Naive thymus-derived CD4-positive, alpha-beta T cell (primary cell): ENCODE measurements at regions not wholly inside any gene's neighbourhood (a gene's known extent, or its start where the extent isn't known, plus 50 kb on each side); places are given as distances from the start of the nearest gene placed in this dataset.

Experiments used
- ATAC-seq: fragments of 150-1000 bp; cut with Tn5 transposase; 2 replicates; pipeline ENCODE4 v1.10.0; 2021; ENCODE audit warnings: mild to moderate bottlenecking, moderate library complexity
- CTCF ChIA-PET: fragments of 350-600 bp; sonication (Branson Sonifier 250); formaldehyde crosslinking; loops from one replicate; lab custom pipeline; 2021; ENCODE audit warnings: antibody characterized with exemption; lab: Charles Lee
- POLR2A ChIA-PET: fragments of 350-600 bp; sonication (Branson Sonifier 250); formaldehyde crosslinking; loops from one replicate; lab custom pipeline; 2021; ENCODE audit warnings: antibody characterized with exemption, inconsistent platforms; lab: Charles Lee
- DNase-seq, 9 donors: peaks; one replicate each; pipeline versions ENCODE4 v3.0.0 to v3.0.0-alpha.2; 2020 to 2022; ENCODE audit warnings: mixed read lengths in 1 of 9
- H3K27ac ChIP-seq: one replicate; pipeline ENCODE4 v1.7.0; 2013; ENCODE audit warnings: mild to moderate bottlenecking, low read depth, low read length, moderate library complexity
- H3K27me3 ChIP-seq, 2 donors: one replicate each; pipeline ENCODE4 v1.7.0; 2013; ENCODE audit warnings: low read length in 2 of 2, mild to moderate bottlenecking in 2 of 2, moderate library complexity in 2 of 2; ENCODE audit not compliant: control insufficient read depth in 2 of 2, insufficient read depth in 2 of 2
- H3K36me3 ChIP-seq, 3 experiments: 1 replicate in 2 of 3; 2 replicates in 1 of 3; pipeline ENCODE4 v1.7.0; 2013; ENCODE audit warnings: low read length in 3 of 3, mild to moderate bottlenecking in 3 of 3, moderate library complexity in 1 of 3; ENCODE audit not compliant: insufficient read depth in 3 of 3, control insufficient read depth in 2 of 3
- H3K4me1 ChIP-seq, 2 donors: one replicate each; pipeline ENCODE4 v1.7.0; 2013; ENCODE audit warnings: low read length in 2 of 2, mild to moderate bottlenecking in 2 of 2, moderate library complexity in 1 of 2; ENCODE audit not compliant: control insufficient read depth in 2 of 2, insufficient read depth in 2 of 2
- H3K4me3 ChIP-seq: 2 replicates; pipeline ENCODE4 v1.7.0; 2013; ENCODE audit warnings: mild to moderate bottlenecking, low read length
- H3K9me3 ChIP-seq, 3 experiments: 1 replicate in 2 of 3; 2 replicates in 1 of 3; pipeline ENCODE4 v1.7.0; 2013; ENCODE audit warnings: low read length in 3 of 3; ENCODE audit not compliant: control insufficient read depth in 2 of 3
- H3K27ac Mint-ChIP-seq, 9 donors: one replicate each; pipeline ENCODE4 v1.8.0; 2020 to 2022; ENCODE audit warnings: mixed read lengths in 9 of 9, mild to moderate bottlenecking in 8 of 9, moderate library complexity in 5 of 9, inconsistent platforms in 2 of 9
- H3K27me3 Mint-ChIP-seq, 5 donors: one replicate each; pipeline ENCODE4 v1.8.0; 2021 to 2022; ENCODE audit warnings: mixed read lengths in 5 of 5, mild to moderate bottlenecking in 1 of 5
- H3K36me3 Mint-ChIP-seq, 5 donors: one replicate each; pipeline ENCODE4 v1.8.0; 2020 to 2022; ENCODE audit warnings: mixed read lengths in 5 of 5, mild to moderate bottlenecking in 3 of 5, inconsistent platforms in 1 of 5
- H3K4me1 Mint-ChIP-seq, 7 donors: one replicate each; pipeline ENCODE4 v1.8.0; 2020 to 2022; ENCODE audit warnings: mixed read lengths in 7 of 7, mild to moderate bottlenecking in 3 of 7, inconsistent platforms in 1 of 7
- H3K4me3 Mint-ChIP-seq, 10 donors: one replicate each; pipeline ENCODE4 v1.8.0; 2020 to 2022; ENCODE audit warnings: mild to moderate bottlenecking in 10 of 10, mixed read lengths in 10 of 10, moderate library complexity in 6 of 10, inconsistent platforms in 2 of 10
- H3K9me3 Mint-ChIP-seq, 11 donors: one replicate each; pipeline ENCODE4 v1.8.0; 2020 to 2022; ENCODE audit warnings: mixed read lengths in 11 of 11, mild to moderate bottlenecking in 4 of 11, inconsistent platforms in 1 of 11, moderate library complexity in 1 of 11
- intact Hi-C, 2 donors: fragments of 100-400 bp; cut with micrococcal nuclease; formaldehyde crosslinking; loops; one replicate each; pipeline ENCODE4 v1.15.1; 2023

DNA sequence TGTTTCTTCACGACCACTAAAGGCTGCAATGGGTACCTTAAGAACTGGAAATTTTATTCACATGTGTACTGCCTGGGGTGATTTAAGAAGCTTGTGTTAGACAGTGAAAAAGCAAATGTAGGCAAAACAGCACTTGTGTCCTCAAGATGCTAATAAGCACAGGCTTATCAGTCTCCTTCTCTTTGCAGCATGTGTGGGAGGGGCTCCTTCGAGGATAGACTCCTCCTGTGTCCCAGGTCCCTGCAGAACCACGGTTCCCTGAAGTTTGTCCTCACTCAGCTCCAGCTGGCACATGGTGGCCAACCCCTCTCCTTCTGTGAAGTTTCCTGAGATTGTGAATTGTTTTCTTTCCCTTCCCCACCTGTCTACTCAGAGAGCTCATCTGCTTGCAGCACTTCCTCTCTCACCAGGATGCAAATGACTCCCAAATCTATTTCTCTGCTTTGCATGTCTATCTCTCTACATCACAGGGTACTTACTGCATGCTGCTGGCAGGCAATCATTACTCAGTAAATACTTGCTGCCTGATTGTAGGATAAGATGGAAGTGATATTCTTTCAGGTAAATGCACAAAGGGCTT is 589.6 kb upstream of the KLHL29 start:
- H3K27ac ChIP-seq = no peak overlapping the region
- ChIA-PET POLR2A (no interaction called here), CTCF (no interaction called here)
- intact Hi-C loops = no loop called here
- H3K27ac Mint-ChIP-seq = no peak overlapping the region
- no peak overlapping the region for H3K4me3 ChIP-seq
- H3K4me1 Mint-ChIP-seq = no peaks in the 10 kb centered on the region
- no peaks in the 10 kb centered on the region for H3K9me3 ChIP-seq
- H3K27me3 ChIP-seq = no peaks in the 10 kb centered on the region
- H3K27me3 Mint-ChIP-seq = peaks cover 0 to 3% (median 0%) of the 10 kb centered on the region in 5 donors
- no peaks in the 10 kb centered on the region for H3K36me3 Mint-ChIP-seq
- ATAC-seq (no peak), DNase-seq (no peak)
- no peaks in the 10 kb centered on the region for H3K4me1 ChIP-seq
- H3K36me3 ChIP-seq = no peaks in the 10 kb centered on the region
- H3K9me3 Mint-ChIP-seq = peaks cover 0 to 3% (median 0%) of the 10 kb centered on the region in 11 donors
- no peak overlapping the region for H3K4me3 Mint-ChIP-seq

DNA sequence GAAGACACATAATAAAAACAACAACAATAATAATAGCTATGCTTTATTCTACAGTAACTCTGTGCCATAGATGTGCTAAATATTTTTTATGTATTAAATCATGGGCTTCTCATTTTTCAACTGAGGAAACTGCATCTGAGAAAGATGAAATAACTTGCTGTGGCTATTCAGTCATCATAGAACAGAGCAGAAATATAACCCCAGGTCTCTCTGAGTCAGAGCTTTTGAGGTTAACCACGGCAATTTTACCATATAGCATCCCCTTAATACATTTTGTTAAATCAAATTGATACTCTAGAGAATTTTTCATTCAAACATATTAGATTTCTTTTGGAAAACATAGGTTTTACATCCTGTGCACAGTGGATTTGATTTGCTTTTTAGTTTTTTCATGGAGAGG is 586.6 kb upstream of the KLHL29 start:
- Mint-ChIP-seq H3K36me3 (no peaks in the 10 kb centered on the region), H3K4me3 (no peak overlapping the region), H3K27ac (no peak overlapping the region), H3K9me3 (peaks cover 0 to 12% (median 3%) of the 10 kb centered on the region in 11 donors), H3K27me3 (peaks cover 0 to 6% (median 3%) of the 10 kb centered on the region in 5 donors), H3K4me1 (no peaks in the 10 kb centered on the region)
- no peaks in the 10 kb centered on the region for H3K27me3 ChIP-seq
- intact Hi-C loops = no loop called here
- H3K27ac ChIP-seq = no peak overlapping the region
- H3K4me1 ChIP-seq = no peaks in the 10 kb centered on the region
- no peaks in the 10 kb centered on the region for H3K36me3 ChIP-seq
- ChIA-PET POLR2A (no interaction called here), CTCF (no interaction called here)
- DNase-seq (no peak), ATAC-seq (no peak)
- no peak overlapping the region for H3K4me3 ChIP-seq
- H3K9me3 ChIP-seq = no peaks in the 10 kb centered on the region

DNA sequence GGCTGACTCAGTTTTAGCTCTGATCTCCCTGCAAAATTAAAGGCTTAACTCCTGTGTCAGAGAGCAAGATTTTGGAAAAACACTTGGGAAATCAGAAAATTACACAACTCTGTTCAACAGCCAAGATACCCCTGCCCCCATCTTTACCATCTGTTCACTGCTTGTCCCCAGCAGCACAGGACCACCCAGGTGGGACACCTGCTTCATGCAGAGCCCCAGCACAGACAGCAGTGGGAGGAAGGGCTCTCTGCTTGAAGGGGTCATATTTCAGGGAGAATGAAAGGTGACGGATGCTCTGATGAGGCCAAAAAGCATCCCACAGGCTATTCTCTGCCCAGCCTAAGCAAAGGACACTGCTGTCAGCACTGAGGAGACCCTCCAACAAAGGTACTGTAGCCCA is 584.6 kb upstream of the KLHL29 start:
- ATAC-seq = no peak

DNA sequence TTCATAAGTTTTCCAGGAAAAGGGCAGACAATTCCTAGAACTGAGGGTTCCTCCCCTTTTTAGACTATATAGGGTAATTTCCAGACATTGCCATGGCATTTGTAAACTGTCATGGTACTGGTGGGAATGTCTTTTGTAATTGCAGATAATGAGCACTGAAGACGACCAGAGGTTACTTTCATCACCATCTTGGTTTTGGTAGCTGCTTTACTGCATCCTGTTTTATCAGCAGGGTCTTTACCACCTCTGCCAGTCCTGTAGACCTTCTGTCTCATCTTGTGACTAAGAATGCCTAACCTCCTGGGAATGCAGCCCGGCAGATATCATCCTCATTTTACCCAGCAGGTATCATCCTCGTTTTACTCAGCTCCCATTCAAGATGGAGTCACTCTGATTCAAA is 583.9 kb upstream of the KLHL29 start:
- Histone ChIP-seq H3K36me3 (no peaks in the 10 kb centered on the region), H3K9me3 (no peaks in the 10 kb centered on the region), H3K27me3 (no peaks in the 10 kb centered on the region), H3K4me1 (no peaks in the 10 kb centered on the region), H3K4me3 (no peak overlapping the region), H3K27ac (no peak overlapping the region)
- H3K27ac Mint-ChIP-seq = no peak overlapping the region
- peaks cover 0 to 8% (median 0%) of the 10 kb centered on the region in 5 donors for H3K36me3 Mint-ChIP-seq
- POLR2A ChIA-PET = no interaction called here
- H3K9me3 Mint-ChIP-seq = peaks cover 0 to 32% (median 10%) of the 10 kb centered on the region in 11 donors
- ATAC-seq (no peak), DNase-seq (no peak)
- H3K4me1 Mint-ChIP-seq = no peaks in the 10 kb centered on the region
- H3K27me3 Mint-ChIP-seq = peaks cover 0 to 6% (median 0%) of the 10 kb centered on the region in 5 donors
- intact Hi-C loops = no loop called here
- H3K4me3 Mint-ChIP-seq = no peak overlapping the region
- CTCF ChIA-PET = no interaction called here

More for the DNA sequence above, 584.6 kb upstream of the KLHL29 start:
- H3K27me3 ChIP-seq = no peaks in the 10 kb centered on the region
- Mint-ChIP-seq H3K27me3 (peaks cover 0 to 6% (median 0%) of the 10 kb centered on the region in 5 donors), H3K36me3 (peaks cover 0 to 8% (median 0%) of the 10 kb centered on the region in 5 donors), H3K4me3 (no peak overlapping the region), H3K4me1 (no peaks in the 10 kb centered on the region), H3K9me3 (peaks cover 0 to 29% (median 9%) of the 10 kb centered on the region in 11 donors), H3K27ac (no peak overlapping the region)
- no peak overlapping the region for H3K4me3 ChIP-seq
- CTCF ChIA-PET = no interaction called here
- POLR2A ChIA-PET = no interaction called here
- intact Hi-C loops = no loop called here
- H3K4me1 ChIP-seq = no peaks in the 10 kb centered on the region
- H3K36me3 ChIP-seq = no peaks in the 10 kb centered on the region
- no peaks in the 10 kb centered on the region for H3K9me3 ChIP-seq
- no peak for DNase-seq
- H3K27ac ChIP-seq = no peak overlapping the region

DNA sequence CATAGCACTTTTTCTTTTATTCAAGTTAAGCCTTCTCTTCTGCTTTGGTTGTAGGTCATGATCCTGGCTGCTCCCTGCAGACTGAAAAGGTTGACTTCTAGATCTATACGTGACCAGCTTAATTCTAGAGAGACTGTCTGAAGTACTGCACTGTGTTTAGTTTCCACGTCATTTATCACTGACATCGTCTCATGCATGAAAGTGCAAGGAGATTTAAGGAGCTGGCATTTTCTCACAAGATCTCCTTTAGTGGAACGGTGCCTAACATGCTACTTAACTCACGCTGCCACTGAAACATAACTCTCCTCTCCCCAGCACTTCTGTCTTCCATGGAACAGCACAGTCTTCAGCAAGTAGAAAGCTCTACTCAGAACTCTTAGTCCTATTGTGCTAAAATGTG is 583.0 kb upstream of the KLHL29 start:
- ChIA-PET POLR2A (no interaction called here), CTCF (no interaction called here)
- no peak overlapping the region for H3K27ac Mint-ChIP-seq
- Histone ChIP-seq H3K27ac (no peak overlapping the region), H3K9me3 (no peaks in the 10 kb centered on the region), H3K27me3 (no peaks in the 10 kb centered on the region), H3K36me3 (no peaks in the 10 kb centered on the region), H3K4me1 (no peaks in the 10 kb centered on the region), H3K4me3 (no peak overlapping the region)
- no peak for DNase-seq
- H3K4me3 Mint-ChIP-seq = no peak overlapping the region
- H3K36me3 Mint-ChIP-seq = peaks cover 0 to 12% (median 0%) of the 10 kb centered on the region in 5 donors
- peaks cover 0 to 6% (median 0%) of the 10 kb centered on the region in 5 donors for H3K27me3 Mint-ChIP-seq
- H3K4me1 Mint-ChIP-seq = no peaks in the 10 kb centered on the region
- intact Hi-C loops = no loop called here
- no peak for ATAC-seq
- peaks cover 1 to 39% (median 17%) of the 10 kb centered on the region in 11 donors for H3K9me3 Mint-ChIP-seq

DNA sequence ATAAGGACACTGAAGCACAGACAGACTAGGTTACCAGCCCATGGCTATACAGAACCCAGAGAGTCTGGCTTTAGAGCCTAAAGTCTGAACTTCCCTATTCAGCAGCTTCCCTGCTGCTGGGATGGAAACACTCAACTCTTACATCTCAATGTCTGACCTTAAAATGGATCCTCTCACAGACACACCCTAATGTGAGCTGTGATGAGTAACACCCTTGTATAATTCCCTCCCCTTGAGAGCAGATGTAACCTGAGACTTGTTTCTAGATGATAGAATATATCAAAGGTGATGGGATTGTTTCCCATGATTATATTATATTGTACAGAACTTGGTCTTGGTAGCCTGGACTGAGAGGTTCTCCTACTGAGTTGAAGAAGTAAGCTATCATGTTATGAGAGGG is 577.1 kb upstream of the KLHL29 start:
- H3K27ac Mint-ChIP-seq = no peak overlapping the region
- H3K9me3 Mint-ChIP-seq = peaks cover 3 to 34% (median 16%) of the 10 kb centered on the region in 11 donors
- POLR2A ChIA-PET = no interaction called here

DNA sequence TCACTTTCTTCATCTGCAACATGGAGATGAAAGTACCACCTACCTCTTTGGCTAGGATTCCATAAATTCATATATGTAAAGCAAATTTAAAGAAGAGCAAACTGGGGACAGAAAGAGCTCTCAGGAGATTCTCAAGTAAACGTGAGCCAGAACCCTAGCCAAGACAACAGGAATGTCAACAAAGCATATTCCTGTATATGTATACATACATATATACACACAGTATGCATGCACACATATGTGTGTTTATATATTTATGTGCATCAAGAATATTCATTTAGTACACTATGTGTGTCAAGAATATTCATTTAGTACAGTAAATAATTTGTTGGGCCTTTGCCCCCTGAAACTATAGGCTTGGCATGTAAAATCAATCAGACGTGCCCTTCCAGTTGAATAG is 574.4 kb upstream of the KLHL29 start:
- Histone ChIP-seq H3K4me3 (no peak overlapping the region), H3K4me1 (no peaks in the 10 kb centered on the region), H3K27me3 (no peaks in the 10 kb centered on the region), H3K36me3 (no peaks in the 10 kb centered on the region), H3K27ac (no peak overlapping the region), H3K9me3 (no peaks in the 10 kb centered on the region)
- ATAC-seq (no peak), DNase-seq (no peak)
- ChIA-PET POLR2A (no interaction called here), CTCF (no interaction called here)
- Mint-ChIP-seq H3K27ac (no peak overlapping the region), H3K27me3 (peaks cover 0 to 3% (median 0%) of the 10 kb centered on the region in 5 donors), H3K36me3 (peaks cover 0 to 4% (median 0%) of the 10 kb centered on the region in 5 donors), H3K9me3 (peaks cover 3 to 15% (median 8%) of the 10 kb centered on the region in 11 donors), H3K4me3 (no peak overlapping the region), H3K4me1 (peaks cover 0 to 5% (median 0%) of the 10 kb centered on the region in 7 donors)
- intact Hi-C loops = no loop called here

More for the DNA sequence above, 577.1 kb upstream of the KLHL29 start:
- Mint-ChIP-seq H3K36me3 (peaks cover 0 to 12% (median 0%) of the 10 kb centered on the region in 5 donors), H3K27me3 (no peaks in the 10 kb centered on the region), H3K4me3 (no peak overlapping the region), H3K4me1 (no peaks in the 10 kb centered on the region)
- intact Hi-C loops = loop anchor here in 1 of 2 donors (2.0 kb wide), 1 partner anchor 69 kb away; no protein-coding TSS in a partner anchor
- no peaks in the 10 kb centered on the region for H3K9me3 ChIP-seq
- no peaks in the 10 kb centered on the region for H3K27me3 ChIP-seq
- CTCF ChIA-PET = no interaction called here
- no peaks in the 10 kb centered on the region for H3K36me3 ChIP-seq
- H3K4me3 ChIP-seq = no peak overlapping the region
- DNase-seq (no peak), ATAC-seq (no peak)
- H3K4me1 ChIP-seq = no peaks in the 10 kb centered on the region
- no peak overlapping the region for H3K27ac ChIP-seq
